Skin of body (tissue), 1 donor: ENCODE measurements at regions not wholly inside any gene's neighbourhood (a gene's known extent, or its start where the extent isn't known, plus 50 kb on each side); places are given as distances from the start of the nearest gene placed in this dataset.
A peak's percentile ranks its signal among the peaks of the same experiment; 100 is the strongest.
"Not testable (repeated sequence)": the region's sequence is repeated elsewhere in the genome, so short reads cannot be mapped to it uniquely, and the experiment has no call there.

Source experiments
- DNase-seq: peaks from one replicate; lab custom pipeline; 2025; lab: John Stamatoyannopoulos, UW

DNA sequence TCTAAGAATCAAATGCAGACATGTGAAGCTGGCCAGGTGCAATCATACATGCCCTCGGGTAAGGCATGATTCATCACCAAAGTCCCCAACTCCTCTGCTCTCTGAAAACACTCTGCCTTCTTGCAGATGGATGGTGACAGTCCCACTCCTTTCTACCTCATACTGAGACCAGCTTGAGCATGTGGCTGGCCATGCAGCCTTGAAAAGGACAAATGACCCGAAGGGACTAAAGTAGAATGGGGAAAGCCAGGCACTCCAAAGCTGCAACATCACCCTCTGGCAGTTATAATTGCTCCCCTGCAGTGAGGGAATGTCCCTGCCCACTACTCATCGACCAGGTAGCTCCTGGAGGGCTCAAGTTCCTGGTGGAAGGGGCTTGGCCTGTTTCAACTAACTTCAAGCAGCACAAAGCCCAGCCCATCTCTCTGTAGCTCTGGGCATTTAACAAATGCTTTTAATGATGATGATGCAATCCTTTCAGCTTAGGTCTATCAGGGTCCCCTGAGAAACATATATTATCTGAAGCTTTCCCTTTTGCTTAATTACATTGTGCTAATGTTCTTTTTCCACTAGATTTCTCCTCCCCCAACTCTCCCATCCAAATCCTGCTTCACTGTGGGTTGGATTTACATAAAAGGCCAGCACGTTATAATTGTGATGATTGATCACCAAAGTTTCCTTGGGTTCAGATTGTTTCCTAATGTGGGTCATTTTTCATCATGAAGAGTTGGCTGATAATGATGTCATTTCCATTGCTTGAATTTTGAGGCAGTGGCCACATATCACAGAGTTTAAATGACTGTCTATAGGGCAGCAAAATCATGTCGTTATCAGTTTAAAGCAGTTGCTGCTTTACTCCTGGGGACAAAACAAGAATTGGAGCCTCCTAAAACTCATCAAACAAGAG is 436.5 kb upstream of the SLC30A5 start:
- peak; percentile 88 for DNase-seq

DNA sequence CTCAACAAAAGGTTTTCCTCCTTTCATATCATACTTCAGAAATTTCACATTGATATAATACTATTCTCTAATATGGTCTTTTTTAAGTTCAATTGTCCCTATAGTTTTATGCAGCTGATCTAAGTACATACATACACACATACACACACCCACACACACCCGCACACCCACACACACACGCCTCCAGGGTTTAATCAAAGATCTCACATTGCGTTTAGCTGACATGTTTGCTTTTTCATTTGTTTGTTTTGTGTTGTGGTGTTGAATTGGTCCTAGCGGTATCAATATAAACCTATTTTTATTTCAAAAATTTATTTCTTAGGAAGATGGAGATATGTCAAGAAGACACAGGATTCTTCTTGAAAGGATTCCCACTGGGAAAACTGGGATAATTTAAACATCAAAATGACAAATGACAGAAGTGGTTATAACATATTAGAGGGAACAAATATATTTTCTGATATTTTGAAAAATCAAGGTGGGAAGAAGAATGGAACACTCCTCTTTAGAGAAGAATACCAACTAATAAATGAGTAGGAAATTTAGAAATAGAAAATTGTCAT is 434.9 kb upstream of the SLC30A5 start:
- DNase-seq = no peak

DNA sequence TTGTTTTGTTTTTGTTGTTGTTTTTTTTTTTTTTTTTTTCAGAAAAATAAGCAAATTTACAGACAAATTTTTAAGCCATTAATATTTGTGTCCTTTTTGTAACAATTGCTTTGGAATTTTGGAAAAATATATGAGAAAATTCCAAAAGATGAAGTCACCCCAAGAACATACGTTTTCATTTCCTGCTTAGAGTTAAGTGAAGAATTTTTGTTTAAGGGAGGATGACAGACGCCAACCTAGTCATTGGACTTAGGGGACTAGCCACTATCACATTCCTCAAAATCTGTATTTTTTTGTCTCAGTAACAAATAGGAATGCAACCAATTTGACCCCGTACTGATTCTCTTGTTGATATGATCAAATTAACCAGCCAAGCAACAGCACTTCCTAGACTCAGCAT is 433.9 kb upstream of the SLC30A5 start:
- DNase-seq = no peak

DNA sequence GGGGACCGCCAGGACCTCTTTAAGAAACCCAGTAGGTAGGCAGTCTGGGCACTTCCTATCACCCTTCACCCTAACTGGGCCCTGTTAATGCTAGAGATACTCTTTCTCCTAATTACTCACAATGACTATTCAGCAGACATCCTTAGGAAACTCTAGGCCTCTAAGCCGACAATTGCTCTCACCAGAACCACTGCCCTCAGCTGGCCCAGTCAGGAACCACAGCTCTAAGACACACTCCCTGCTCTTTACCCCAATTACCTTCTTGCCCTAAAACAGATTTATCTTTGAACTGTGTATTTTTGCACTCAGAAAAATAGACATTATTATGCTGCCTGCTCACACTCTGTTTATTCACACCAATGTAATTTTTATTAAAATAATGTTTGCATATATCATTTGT is 432.6 kb upstream of the SLC30A5 start:
- no peak for DNase-seq

DNA sequence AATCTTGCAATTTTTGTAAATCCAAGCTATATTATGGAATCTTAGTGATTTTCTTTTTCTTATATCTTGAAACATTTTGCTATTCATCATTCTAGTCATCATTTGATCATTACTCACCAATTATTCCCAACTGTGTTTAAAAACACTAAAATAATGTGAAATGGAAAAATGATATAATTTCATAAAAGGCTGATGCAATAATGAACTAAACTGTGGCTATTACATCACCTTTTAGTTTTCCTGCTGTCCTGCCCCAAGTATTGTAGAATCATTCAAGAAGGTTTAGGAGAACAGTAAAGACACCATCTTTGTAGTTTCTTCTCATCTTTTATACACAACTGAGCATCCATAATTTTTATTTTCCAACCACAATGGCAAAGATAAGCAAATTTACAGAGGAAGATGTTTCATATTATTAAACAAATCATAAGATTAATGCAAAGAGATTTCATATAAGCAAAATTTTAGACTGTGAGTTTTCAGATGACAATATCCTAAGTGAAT is 431.0 kb upstream of the SLC30A5 start:
- DNase-seq = no peak

DNA sequence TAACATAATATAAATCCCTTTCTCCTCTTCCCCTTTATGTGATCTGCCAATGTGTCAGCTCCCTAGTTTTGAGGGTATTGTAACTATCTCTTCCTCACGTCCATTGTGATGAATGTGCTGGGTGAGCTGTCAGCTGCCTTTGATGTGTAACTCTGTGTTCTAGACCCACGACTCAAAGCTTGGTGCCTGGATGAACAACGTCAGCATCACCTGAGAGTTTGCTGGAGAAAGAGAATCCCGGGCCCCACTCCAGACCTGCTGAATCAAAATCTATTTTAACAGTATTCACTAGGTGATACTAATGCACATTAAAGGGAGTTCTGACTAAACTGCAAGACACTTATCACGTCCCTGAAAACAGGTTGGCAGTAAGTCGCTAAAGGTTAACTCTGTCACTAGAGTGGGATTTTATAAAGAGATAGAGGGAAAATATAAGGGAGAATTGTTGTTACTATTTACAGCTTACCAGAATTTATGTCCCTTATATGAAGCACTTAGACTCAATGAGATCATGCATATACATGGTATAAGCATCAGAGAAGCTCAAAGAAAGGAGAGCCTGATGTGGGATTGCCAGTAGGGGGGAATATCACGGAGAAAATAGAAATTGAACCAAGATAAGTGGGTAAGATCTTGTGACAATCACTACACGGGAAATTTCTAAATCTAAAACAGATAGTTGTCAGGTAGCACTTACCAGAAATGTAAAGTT is 423.8 kb upstream of the SLC30A5 start:
- no peak for DNase-seq

DNA sequence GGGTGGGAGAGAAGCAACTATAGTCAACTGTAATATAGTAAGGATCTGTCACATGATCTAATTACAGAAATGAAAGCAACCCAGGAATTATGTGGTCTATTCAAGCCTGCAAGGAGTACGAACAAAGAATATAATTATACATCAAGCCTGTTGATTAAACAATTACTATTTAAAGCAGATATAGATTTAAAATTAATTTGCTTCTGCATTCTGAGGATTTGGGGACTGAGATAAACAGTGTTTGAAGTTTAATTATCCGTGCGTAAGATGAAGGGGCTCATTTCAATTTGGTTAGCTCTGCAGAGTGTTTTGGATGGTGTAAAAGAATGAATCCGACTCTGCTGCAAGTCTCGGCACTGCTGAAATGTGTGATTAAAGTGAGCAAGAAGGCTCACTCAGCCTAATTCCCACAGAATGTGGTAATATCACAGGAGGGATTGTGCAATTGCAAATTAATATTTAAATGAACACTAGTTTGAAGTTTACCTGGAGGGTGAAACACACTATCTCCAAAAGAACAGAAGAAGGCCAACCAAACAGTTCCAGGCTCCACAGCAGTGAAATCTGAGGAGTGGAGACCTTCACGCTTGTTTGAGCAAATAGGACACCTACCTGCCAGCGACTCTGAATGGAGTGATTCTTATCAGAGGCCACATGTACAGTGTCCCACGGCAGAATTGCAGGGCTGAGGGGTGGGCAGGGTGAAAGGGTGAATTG is 420.6 kb upstream of the SLC30A5 start:
- DNase-seq = no peak

DNA sequence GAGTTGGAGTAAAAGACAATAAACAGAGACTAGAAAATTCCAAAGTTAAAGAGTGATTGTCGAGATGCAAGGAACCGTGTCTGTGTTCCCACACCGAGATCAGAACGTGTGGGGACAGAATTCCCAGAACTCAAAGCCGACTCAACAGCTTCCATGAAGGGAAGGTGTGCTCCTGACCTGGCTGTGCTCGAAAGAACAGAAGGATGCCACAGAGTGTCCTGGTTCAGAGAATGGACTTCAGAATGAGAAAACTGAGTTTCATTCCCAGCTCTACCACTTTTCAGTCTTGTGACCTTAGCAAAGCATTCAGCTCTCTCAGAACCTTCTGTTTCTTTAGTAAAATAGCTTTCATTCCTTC is 420.0 kb upstream of the SLC30A5 start:
- DNase-seq = no peak

DNA sequence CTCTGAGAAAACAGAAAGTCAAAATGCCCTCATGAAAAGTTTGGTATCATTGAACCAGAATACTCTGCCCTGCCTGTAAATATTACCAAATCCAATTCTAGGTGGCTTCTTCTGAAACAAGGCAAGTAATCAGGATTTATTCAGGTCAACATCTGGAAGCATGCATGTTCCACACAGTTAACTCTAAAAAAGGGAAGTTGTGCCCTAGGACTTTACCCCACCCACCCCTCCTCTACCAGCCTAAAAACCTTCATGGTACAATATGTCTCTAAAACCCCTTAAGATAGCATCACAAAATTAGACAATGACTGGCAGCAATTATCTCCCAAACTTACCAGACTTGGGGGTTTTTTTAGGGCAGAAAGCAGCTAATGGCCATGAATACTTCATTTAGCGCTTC is 414.8 kb upstream of the SLC30A5 start:
- no peak for DNase-seq

DNA sequence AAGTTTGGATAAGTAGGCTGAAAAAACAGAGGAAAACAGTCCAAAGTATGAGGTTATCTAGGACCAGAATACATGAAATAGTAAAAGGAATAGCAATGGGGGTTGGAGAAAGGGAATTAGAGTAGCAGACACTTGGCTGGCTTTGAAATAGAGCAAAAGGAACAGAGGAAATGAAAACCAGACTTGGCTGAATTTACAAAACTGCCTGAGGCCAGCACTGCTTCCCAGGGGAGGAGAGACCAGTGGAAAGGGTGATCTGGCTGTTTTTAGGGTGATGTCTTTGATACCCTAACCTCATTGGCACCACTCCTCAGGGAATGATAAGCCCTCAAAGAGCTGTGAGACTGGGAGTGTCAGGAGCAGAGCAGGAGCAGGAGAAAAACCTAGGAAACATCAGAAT is 413.4 kb upstream of the SLC30A5 start:
- DNase-seq = peak; percentile 37

DNA sequence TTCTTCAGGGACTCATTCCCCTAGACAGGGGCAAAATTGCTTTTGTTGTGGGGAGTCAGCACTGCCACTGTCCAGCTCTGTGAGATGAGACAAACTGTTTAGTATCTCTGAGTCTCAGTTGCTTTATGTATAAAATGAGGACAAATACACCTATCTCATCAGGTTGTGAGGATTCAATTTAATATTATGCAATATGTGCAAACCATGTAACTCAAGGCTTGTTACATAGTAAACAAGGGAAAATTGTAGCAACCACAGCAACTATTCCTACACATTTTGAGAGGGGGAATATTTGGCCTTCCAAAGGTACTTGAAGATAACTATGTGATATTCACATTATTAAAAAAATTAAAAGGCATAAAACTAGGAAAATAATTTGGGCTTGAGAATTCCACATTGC is 411.9 kb upstream of the SLC30A5 start:
- no peak for DNase-seq

DNA sequence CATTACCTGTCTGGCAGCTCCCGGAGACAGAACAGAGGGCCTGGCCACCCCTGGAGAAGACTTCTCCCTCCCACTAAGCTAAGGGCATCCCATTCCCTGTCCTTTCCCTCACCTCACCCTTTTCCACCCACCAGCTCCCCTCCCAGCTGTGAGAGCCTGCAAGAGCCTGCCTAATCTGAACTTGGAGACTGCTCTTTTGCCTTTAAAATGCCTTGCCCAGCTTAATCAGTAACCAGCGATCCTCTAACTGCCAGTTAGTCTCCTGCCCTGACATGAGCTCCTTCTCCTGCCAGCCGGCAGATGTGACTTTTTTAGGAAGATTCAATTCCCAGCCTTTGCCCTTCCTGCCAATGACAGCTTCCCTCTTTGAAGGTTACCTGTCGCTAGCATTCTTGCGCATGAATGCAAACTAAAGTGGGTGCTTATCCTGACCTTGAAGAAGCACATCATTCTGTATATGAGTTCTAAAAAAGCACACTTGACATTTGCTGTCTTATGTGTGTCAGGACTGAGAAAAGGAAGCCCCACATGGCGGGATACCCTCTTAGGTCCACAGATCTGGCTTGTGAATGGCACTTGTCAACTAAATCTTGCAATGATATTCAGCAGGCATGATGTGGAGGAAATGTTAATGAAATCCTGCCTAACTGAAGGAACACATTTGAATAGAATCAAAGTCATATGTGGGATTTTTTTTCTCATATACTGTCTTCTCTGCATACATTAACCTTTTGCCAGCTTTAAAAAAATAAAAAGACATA is 411.2 kb upstream of the SLC30A5 start:
- peak; percentile 36 for DNase-seq

DNA sequence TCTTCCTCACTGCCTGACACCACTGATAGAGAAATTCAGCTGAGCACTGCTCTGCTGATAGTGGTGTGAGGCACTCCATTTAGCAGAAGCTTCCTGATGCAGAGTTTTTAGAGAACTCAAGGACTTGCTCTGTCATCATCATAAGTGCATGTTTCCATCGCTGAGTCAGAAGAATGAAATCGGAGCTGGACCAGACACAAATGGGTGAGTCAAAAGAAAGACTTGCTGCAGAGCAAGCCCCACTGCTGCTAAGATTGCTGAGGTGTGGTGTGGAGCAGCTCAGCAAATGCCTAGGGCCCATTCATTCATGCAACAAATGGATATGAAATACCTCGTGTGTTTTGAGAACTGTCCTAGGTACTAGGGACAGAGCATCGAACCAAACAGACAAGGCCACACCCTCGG is 410.2 kb upstream of the SLC30A5 start:
- peak; percentile 25 for DNase-seq

DNA sequence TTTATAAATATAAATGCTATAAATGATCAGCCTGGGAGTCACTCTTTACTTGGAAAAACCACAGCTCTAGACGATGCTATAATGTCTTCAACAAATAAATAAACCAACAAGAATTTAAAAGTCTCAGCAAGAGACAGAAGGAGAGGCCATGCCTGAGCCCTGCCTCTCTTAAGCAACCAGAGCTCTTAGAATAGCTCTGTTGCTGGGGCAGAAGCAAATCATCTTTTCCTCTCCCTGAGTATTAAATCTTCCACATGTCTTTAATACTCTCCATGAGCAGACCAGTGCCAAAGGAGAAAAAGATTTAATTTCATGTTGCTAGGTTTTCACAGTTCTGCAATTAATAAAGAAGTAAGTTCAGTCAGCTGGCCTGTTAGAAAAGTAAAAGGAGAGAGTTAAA is 408.0 kb upstream of the SLC30A5 start:
- peak; percentile 36 for DNase-seq

DNA sequence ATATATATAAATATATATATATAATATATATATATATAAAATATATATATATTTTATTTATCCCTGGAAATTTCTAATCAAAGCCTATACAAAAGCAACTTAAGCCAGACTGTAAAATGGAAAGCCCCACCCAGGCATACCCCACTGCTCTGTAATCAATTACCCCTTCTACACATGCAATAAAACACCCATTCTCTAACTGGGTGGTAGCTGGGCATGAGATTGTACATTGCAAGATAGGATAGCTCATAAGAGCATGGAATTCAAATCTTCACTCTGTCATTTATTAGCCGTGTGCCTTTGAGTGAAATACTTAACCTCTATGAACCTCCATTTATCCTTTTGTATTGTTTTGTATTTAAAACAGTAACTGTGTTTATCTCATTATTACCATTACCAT is 405.3 kb upstream of the SLC30A5 start:
- DNase-seq = no peak

DNA sequence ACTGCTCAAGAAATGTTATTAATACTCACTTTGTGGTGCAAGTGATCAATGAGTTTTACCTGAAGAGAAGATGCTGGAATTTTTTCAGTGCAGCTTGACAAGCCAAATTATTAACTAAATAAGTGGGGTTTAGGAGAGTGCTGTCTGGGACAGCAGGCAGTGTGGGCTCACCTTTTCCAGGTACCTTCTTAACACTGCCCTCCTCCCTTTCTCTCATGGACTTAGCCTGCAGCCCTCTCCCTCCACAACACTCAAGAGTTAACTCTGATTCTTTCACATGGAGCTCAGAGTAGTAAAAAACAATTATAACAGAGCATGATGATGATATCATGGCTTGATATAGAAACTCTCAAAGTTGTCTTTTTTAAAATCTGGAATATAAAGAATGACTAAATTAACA is 404.8 kb upstream of the SLC30A5 start:
- DNase-seq = no peak

DNA sequence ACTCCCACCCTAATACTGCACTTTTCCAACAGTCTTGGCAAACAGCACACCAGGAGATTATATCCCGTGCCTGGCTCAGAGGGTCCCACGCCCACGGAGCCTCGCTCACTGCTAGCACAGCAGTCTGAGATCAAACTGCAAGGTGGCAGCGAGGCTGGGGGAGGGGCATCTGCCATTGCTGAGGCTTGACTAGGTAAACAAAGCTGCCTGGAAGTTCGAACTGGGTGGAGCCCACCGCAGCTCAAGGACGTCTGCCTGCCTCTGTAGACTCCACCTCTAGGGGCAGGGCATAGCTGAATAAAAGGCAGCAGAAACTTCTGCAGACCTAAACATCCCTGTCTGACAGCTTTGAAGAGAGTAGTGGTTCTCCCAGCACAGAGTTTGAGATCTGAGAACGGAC is 401.9 kb upstream of the SLC30A5 start:
- DNase-seq = not testable (repeated sequence)

DNA sequence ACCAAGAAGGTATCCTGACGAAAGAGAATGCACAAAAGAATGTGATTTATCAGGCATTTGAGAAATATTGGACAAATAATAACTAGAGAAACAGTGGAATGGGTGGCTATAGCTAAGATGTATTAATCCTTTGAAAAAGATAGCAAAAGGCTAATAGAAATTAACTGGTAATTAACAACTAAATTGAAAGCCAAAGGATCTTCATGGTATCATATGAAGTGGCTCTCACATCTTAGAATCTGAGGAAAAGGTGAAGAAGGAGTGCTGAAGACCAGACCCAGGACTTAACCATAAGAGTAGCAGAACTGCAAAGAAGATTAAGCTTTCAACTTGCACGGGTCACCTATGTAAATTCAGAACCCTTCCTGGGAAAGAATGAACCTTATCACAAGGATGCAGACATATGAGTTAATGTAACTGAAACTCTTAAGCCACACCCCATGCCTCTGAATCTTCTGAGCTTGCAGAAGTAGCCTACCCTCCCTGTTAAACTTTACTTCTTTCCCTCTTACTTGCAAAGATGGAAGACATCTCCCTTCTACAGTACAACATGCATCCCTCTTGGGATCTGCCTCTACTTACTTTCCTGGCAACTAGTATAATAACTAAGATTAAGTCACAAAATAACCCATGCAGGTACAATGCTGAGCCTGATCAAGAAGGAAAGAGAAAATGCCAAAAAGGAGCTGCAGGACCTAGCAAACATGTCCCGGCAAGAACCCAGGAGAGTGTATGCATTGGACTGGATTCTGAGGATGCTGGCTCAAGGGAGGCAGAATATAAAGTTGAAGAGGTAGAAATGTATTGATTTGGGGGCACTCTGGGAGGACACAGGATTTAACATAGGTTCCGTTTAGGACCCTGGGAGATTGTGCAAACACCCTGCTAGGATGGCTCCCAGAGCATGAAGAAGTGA is 395.5 kb upstream of the SLC30A5 start:
- DNase-seq = no peak

DNA sequence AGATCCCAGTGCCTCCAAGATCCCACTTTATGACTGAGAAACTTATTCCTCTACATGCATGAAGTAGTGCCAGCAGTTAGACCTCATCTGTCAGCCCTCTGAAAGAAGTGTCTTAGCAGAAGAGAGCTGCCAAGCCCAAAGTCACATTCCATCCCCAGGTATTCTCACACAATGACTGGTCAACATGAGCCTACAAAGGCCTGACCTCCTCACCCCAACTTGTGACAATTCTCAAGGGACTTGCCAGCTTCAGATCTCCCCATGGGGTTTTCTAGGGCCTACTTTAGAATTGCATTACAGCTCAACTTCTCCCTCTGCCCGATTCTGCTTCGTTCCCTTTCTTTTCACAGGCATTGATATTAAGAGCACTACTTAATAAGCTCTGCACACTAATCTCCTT is 393.8 kb upstream of the SLC30A5 start:
- DNase-seq = no peak

DNA sequence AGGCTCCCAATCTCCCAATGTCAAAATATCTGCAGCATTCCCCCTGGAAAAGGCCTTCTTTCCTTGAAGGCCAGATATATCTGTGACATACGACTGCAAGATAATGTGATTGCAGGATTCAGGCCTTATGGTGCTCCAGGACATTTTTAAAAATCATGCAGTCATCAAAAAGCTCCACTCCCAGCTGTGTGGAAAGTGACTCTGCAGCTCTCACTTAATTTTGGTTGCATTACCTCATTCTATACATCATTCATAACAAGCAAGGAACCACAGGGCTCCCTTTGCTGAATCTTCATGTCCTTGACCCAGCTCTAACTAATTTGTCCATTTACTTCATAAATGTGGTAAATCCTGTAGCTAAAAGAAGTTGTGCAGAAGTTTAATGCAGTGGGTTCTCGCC is 386.2 kb upstream of the SLC30A5 start:
- no peak for DNase-seq
